Keratinocyte (primary cell): ENCODE measurements at regions not wholly inside any gene's neighbourhood (a gene's known extent, or its start where the extent isn't known, plus 50 kb on each side); places are given as distances from the start of the nearest gene placed in this dataset.

ENCODE experiments used
- CTCF ChIP-seq, 3 experiments: IDR thresholded peaks in 1 of 3; conservative IDR thresholded peaks in 1 of 3; optimal IDR thresholded peaks in 1 of 3; 2 replicates in 2 of 3; 3 replicates in 1 of 3; pipeline versions ENCODE3 to v1.5.1; 2011; ENCODE audit warnings: low read length in 3 of 3, mild to moderate bottlenecking in 3 of 3, moderate library complexity in 2 of 3, control low read depth in 1 of 3, inconsistent platforms in 1 of 3; ENCODE audit not compliant: insufficient read depth in 2 of 3; ENCODE audit errors: extremely low read depth in 1 of 3
- EZH2 ChIP-seq: IDR thresholded peaks from one replicate; pipeline ENCODE4 v1.6.1; 2012; ENCODE audit warnings: inconsistent platforms, mild to moderate bottlenecking, low read length, moderate library complexity

DNA sequence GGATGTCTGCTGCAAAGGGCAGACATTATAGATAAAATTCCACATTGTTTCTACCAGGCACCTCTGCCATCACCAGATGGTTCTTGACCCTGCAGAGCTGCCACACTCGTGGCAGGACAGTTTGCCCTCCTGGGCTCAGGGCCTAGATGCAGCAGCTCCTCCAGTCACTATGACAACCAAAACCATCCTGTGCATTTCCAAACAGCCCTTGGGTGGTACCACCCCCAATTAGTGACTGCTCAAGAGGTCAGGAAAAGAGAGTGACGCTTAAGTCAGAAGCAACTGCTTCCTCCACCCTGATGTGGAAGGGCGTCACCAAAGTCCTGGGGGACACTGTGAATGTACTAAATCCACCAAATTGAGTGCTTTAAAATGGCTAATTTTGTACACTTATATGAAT, 109.2 kb downstream of the C16orf95 start:
- TF ChIP-seq CTCF (optimal IDR thresholded peaks at IDR 0.05 in 1 of 3, IDR thresholded peaks at IDR 0.05 in 1 of 3, conservative IDR thresholded peaks at IDR 0.05 in 1 of 3; ENCODE audit: extremely low read depth in 1 of 3, insufficient read depth in 2 of 3, low read length in 3 of 3): no peak
- TF ChIP-seq EZH2: no peak
